Fibroblast of villous mesenchyme (primary cell): ENCODE measurements at regions not wholly inside any gene's neighbourhood (a gene's known extent, or its start where the extent isn't known, plus 50 kb on each side); places are given as distances from the start of the nearest gene placed in this dataset.

Experiments
- DNase-seq: peaks from one replicate; pipeline ENCODE4 v3.0.0-alpha.2; 2010; ENCODE audit warnings: low read depth
- H3K4me3 ChIP-seq: 2 replicates; pipeline ENCODE4 v1.5.1; 2011; ENCODE audit warnings: low read depth, mild to moderate bottlenecking, low read length
- CTCF ChIP-seq: IDR thresholded peaks from 2 replicates; pipeline ENCODE4 v1.5.1; 2012; ENCODE audit warnings: low read depth, mild to moderate bottlenecking, low read length; ENCODE audit not compliant: insufficient read depth

GRCh38 chr2:15874854-15875804 is 65.2 kb upstream of the MYCN start:
- TF ChIP-seq CTCF, result no peak
- H3K4me3 ChIP-seq, result no peak overlapping the region

GRCh38 chr2:15875969-15876705 is 64.2 kb upstream of the MYCN start:
- H3K4me3 ChIP-seq, result no peak overlapping the region
- no peak for DNase-seq
- TF ChIP-seq CTCF, result no peak

More at GRCh38 chr2:15874854-15875804, 65.2 kb upstream of the MYCN start:
- no peak for DNase-seq

- TF ChIP-seq CTCF, result no peak
- no peak for DNase-seq
- H3K4me3 ChIP-seq, result no peak overlapping the region
Observed at GRCh38 chr2:15880226-15881119, 59.9 kb upstream of the MYCN start.

GRCh38 chr2:15881120-15881433 is 59.3 kb upstream of the MYCN start:
- TF ChIP-seq CTCF, result no peak
- no peak for DNase-seq

GRCh38 chr2:15881676-15882075 is 58.7 kb upstream of the MYCN start:
- H3K4me3 ChIP-seq, result no peak overlapping the region
- no peak for TF ChIP-seq CTCF
- no peak for DNase-seq

More at GRCh38 chr2:15881120-15881433, 59.3 kb upstream of the MYCN start:
- no peak overlapping the region for H3K4me3 ChIP-seq

- no peak for DNase-seq
- H3K4me3 ChIP-seq, result no peak overlapping the region
- TF ChIP-seq CTCF, result no peak
Observed at GRCh38 chr2:15882761-15883497, 57.4 kb upstream of the MYCN start.
